ENCODE measurements at regions not wholly inside any gene's neighbourhood (a gene's known extent, or its start where the extent isn't known, plus 50 kb on each side); places are given as distances from the start of the nearest gene placed in this dataset.
A peak's percentile ranks its signal among the peaks of the same experiment; 100 is the strongest.

- no peak overlapping the region for H3K4me3 ChIP-seq (ENCODE audit: low read depth, low read length)
- DNase-seq (ENCODE audit: low read depth) = no peak
These were observed 99.8 kb upstream of the CAMK1G start for GRCh38 chr1:209483691-209484090.

- no peak overlapping the region for H3K4me3 ChIP-seq (ENCODE audit: low read depth, low read length)
- DNase-seq (ENCODE audit: low read depth) = no peak
These were observed 99.1 kb upstream of the CAMK1G start for GRCh38 chr1:209484429-209484828.

- DNase-seq (ENCODE audit: low read depth) = peak; percentile 66
- no peak overlapping the region for H3K4me3 ChIP-seq (ENCODE audit: low read depth, low read length)
These were observed 98.3 kb upstream of the CAMK1G start for GRCh38 chr1:209485167-209485566.

- H3K4me3 ChIP-seq (ENCODE audit: low read depth, low read length) = no peak overlapping the region
- DNase-seq (ENCODE audit: low read depth) = no peak
These were observed 97.8 kb upstream of the CAMK1G start for GRCh38 chr1:209485751-209486150.

- peak; percentile 11 for DNase-seq (ENCODE audit: low read depth)
These were observed 96.5 kb upstream of the CAMK1G start for GRCh38 chr1:209486861-209487593.

GRCh38 chr1:209490013-209490412, 93.5 kb upstream of the CAMK1G start:
- H3K4me3 ChIP-seq (ENCODE audit: low read depth, low read length) = no peak overlapping the region
- no peak for DNase-seq (ENCODE audit: low read depth)

More at GRCh38 chr1:209486861-209487593, 96.5 kb upstream of the CAMK1G start:
- no peak overlapping the region for H3K4me3 ChIP-seq (ENCODE audit: low read depth, low read length)

GRCh38 chr1:209491031-209491430, 92.5 kb upstream of the CAMK1G start:
- no peak for DNase-seq (ENCODE audit: low read depth)
- no peak overlapping the region for H3K4me3 ChIP-seq (ENCODE audit: low read depth, low read length)

- no peak for DNase-seq (ENCODE audit: low read depth)
- no peak overlapping the region for H3K4me3 ChIP-seq (ENCODE audit: low read depth, low read length)
These were observed 92.0 kb upstream of the CAMK1G start for GRCh38 chr1:209491496-209491895.

- no peak overlapping the region for H3K4me3 ChIP-seq (ENCODE audit: low read depth, low read length)
- DNase-seq (ENCODE audit: low read depth) = no peak
These were observed 91.6 kb upstream of the CAMK1G start for GRCh38 chr1:209491897-209492296.

GRCh38 chr1:209493559-209493958, 90.0 kb upstream of the CAMK1G start:
- DNase-seq (ENCODE audit: low read depth) = no peak
- H3K4me3 ChIP-seq (ENCODE audit: low read depth, low read length) = no peak overlapping the region

GRCh38 chr1:209497729-209498128, 85.8 kb upstream of the CAMK1G start:
- no peak for DNase-seq (ENCODE audit: low read depth)

GRCh38 chr1:209500993-209501392, 82.5 kb upstream of the CAMK1G start:
- no peak for DNase-seq (ENCODE audit: low read depth)
- H3K4me3 ChIP-seq (ENCODE audit: low read depth, low read length) = no peak overlapping the region

More at GRCh38 chr1:209497729-209498128, 85.8 kb upstream of the CAMK1G start:
- H3K4me3 ChIP-seq (ENCODE audit: low read depth, low read length) = no peak overlapping the region

GRCh38 chr1:209503196-209503595, 80.3 kb upstream of the CAMK1G start:
- H3K4me3 ChIP-seq (ENCODE audit: low read depth, low read length) = no peak overlapping the region
- DNase-seq (ENCODE audit: low read depth) = no peak

GRCh38 chr1:209504571-209504970, 78.9 kb upstream of the CAMK1G start:
- no peak for DNase-seq (ENCODE audit: low read depth)
- H3K4me3 ChIP-seq (ENCODE audit: low read depth, low read length) = no peak overlapping the region

- no peak for DNase-seq (ENCODE audit: low read depth)
- no peak overlapping the region for H3K4me3 ChIP-seq (ENCODE audit: low read depth, low read length)
These were observed 78.5 kb upstream of the CAMK1G start for GRCh38 chr1:209505044-209505443.

- H3K4me3 ChIP-seq (ENCODE audit: low read depth, low read length) = no peak overlapping the region
- no peak for DNase-seq (ENCODE audit: low read depth)
These were observed 77.4 kb upstream of the CAMK1G start for GRCh38 chr1:209506101-209506500.

- no peak for DNase-seq (ENCODE audit: low read depth)
- no peak overlapping the region for H3K4me3 ChIP-seq (ENCODE audit: low read depth, low read length)
These were observed 74.5 kb upstream of the CAMK1G start for GRCh38 chr1:209509039-209509438.

- no peak for DNase-seq (ENCODE audit: low read depth)
- H3K4me3 ChIP-seq (ENCODE audit: low read depth, low read length) = no peak overlapping the region
These were observed 73.5 kb upstream of the CAMK1G start for GRCh38 chr1:209510063-209510462.

- no peak for DNase-seq (ENCODE audit: low read depth)
- no peak overlapping the region for H3K4me3 ChIP-seq (ENCODE audit: low read depth, low read length)
These were observed 72.3 kb upstream of the CAMK1G start for GRCh38 chr1:209511169-209511568.

GRCh38 chr1:209512821-209513220, 70.7 kb upstream of the CAMK1G start:
- H3K4me3 ChIP-seq (ENCODE audit: low read depth, low read length) = no peak overlapping the region
- no peak for DNase-seq (ENCODE audit: low read depth)

GRCh38 chr1:209513226-209513625, 70.3 kb upstream of the CAMK1G start:
- DNase-seq (ENCODE audit: low read depth) = no peak
- no peak overlapping the region for H3K4me3 ChIP-seq (ENCODE audit: low read depth, low read length)
